ENCODE measurements at regions not wholly inside any gene's neighbourhood (a gene's known extent, or its start where the extent isn't known, plus 50 kb on each side); places are given as distances from the start of the nearest gene placed in this dataset.
"Not testable (repeated sequence)": the region's sequence is repeated elsewhere in the genome, so short reads cannot be mapped to it uniquely, and the experiment has no call there.

- Histone ChIP-seq H3K4me3 (ENCODE audit: insufficient read depth, low read depth, low read length) (no peak overlapping the region), H3K79me2 (ENCODE audit: insufficient read depth, low read length) (no peaks in the 10 kb centered on the region), H3K27ac (ENCODE audit: low read depth, low read length) (no peak overlapping the region), H3K4me1 (ENCODE audit: insufficient read depth, low read length) (no peaks in the 10 kb centered on the region), H3K4me2 (ENCODE audit: low read length) (no peak overlapping the region), H3K36me3 (ENCODE audit: insufficient read depth, low read length) (no peaks in the 10 kb centered on the region), H2AFZ (ENCODE audit: low read depth, low read length) (no peak overlapping the region), H3K9me3 (ENCODE audit: insufficient read depth, low read depth, low read length) (no peaks in the 10 kb centered on the region), H3K27me3 (ENCODE audit: insufficient read depth, low read length) (no peaks in the 10 kb centered on the region), H4K20me1 (ENCODE audit: insufficient read depth, low read length) (no peaks in the 10 kb centered on the region), H3K9ac (ENCODE audit: low read length) (no peak overlapping the region)
- DNase-seq (ENCODE audit: low read depth) (no peak), FAIRE-seq (no peak)
- H3K27me3 Mint-ChIP-seq (ENCODE audit: low read depth, unreplicated experiment): no peaks in the 10 kb centered on the region
- H3K4me3 Mint-ChIP-seq (ENCODE audit: unreplicated experiment): no peak overlapping the region
- no peaks in the 10 kb centered on the region for H3K4me1 Mint-ChIP-seq (ENCODE audit: low read depth, unreplicated experiment)
- no peaks in the 10 kb centered on the region for H3K9me3 Mint-ChIP-seq (ENCODE audit: unreplicated experiment)
- H3K36me3 Mint-ChIP-seq (ENCODE audit: low read depth, unreplicated experiment): no peaks in the 10 kb centered on the region
- H3K27ac Mint-ChIP-seq (ENCODE audit: unreplicated experiment): no peak overlapping the region
- TF ChIP-seq CTCF (IDR thresholded peaks at IDR 0.05; ENCODE audit: insufficient read depth, low read depth, low read length): no peak
- TF ChIP-seq EZH2 (IDR thresholded peaks at IDR 0.05; ENCODE audit: insufficient read depth, low read length): no peak
Observed at GRCh38 chr5:97576956-97577355, 393.9 kb upstream of the RIOK2 start.

- H2AFZ ChIP-seq (ENCODE audit: low read depth, low read length): not testable (repeated sequence)
Observed at GRCh38 chr5:97579977-97580376, 396.9 kb upstream of the RIOK2 start.

GRCh38 chr5:97580746-97581145, 397.7 kb upstream of the RIOK2 start:
- no peak for DNase-seq (ENCODE audit: low read depth)
- no peaks in the 10 kb centered on the region for H3K27me3 ChIP-seq (ENCODE audit: insufficient read depth, low read length)
- H3K9me3 Mint-ChIP-seq (ENCODE audit: unreplicated experiment): no peaks in the 10 kb centered on the region
- no peak overlapping the region for H3K27ac Mint-ChIP-seq (ENCODE audit: unreplicated experiment)
- H3K9me3 ChIP-seq (ENCODE audit: insufficient read depth, low read depth, low read length): no peaks in the 10 kb centered on the region
- H3K4me1 ChIP-seq (ENCODE audit: insufficient read depth, low read length): no peaks in the 10 kb centered on the region
- no peak for FAIRE-seq
- no peaks in the 10 kb centered on the region for H3K27me3 Mint-ChIP-seq (ENCODE audit: low read depth, unreplicated experiment)
- H3K4me3 Mint-ChIP-seq (ENCODE audit: unreplicated experiment): no peak overlapping the region
- no peak overlapping the region for H3K9ac ChIP-seq (ENCODE audit: low read length)
- TF ChIP-seq EZH2 (IDR thresholded peaks at IDR 0.05; ENCODE audit: insufficient read depth, low read length): no peak
- no peak for TF ChIP-seq CTCF (IDR thresholded peaks at IDR 0.05; ENCODE audit: insufficient read depth, low read depth, low read length)
- no peaks in the 10 kb centered on the region for H3K4me1 Mint-ChIP-seq (ENCODE audit: low read depth, unreplicated experiment)
- H3K36me3 ChIP-seq (ENCODE audit: insufficient read depth, low read length): no peaks in the 10 kb centered on the region
- no peak overlapping the region for H3K4me2 ChIP-seq (ENCODE audit: low read length)
- no peaks in the 10 kb centered on the region for H3K79me2 ChIP-seq (ENCODE audit: insufficient read depth, low read length)
- no peak overlapping the region for H2AFZ ChIP-seq (ENCODE audit: low read depth, low read length)
- H4K20me1 ChIP-seq (ENCODE audit: insufficient read depth, low read length): no peaks in the 10 kb centered on the region
- no peak overlapping the region for H3K27ac ChIP-seq (ENCODE audit: low read depth, low read length)
- H3K4me3 ChIP-seq (ENCODE audit: insufficient read depth, low read depth, low read length): no peak overlapping the region
- H3K36me3 Mint-ChIP-seq (ENCODE audit: low read depth, unreplicated experiment): no peaks in the 10 kb centered on the region

More at GRCh38 chr5:97579977-97580376, 396.9 kb upstream of the RIOK2 start:
- not testable (repeated sequence) for H3K79me2 ChIP-seq (ENCODE audit: insufficient read depth, low read length); H3K27ac ChIP-seq (ENCODE audit: low read depth, low read length); FAIRE-seq; H3K4me1 ChIP-seq (ENCODE audit: insufficient read depth, low read length); H3K27me3 Mint-ChIP-seq (ENCODE audit: low read depth, unreplicated experiment); H3K4me3 ChIP-seq (ENCODE audit: insufficient read depth, low read depth, low read length); H3K9ac ChIP-seq (ENCODE audit: low read length); H3K9me3 Mint-ChIP-seq (ENCODE audit: unreplicated experiment); H3K4me2 ChIP-seq (ENCODE audit: low read length); H3K9me3 ChIP-seq (ENCODE audit: insufficient read depth, low read depth, low read length); H3K36me3 Mint-ChIP-seq (ENCODE audit: low read depth, unreplicated experiment); DNase-seq (ENCODE audit: low read depth); H3K4me3 Mint-ChIP-seq (ENCODE audit: unreplicated experiment); H3K36me3 ChIP-seq (ENCODE audit: insufficient read depth, low read length); H3K27me3 ChIP-seq (ENCODE audit: insufficient read depth, low read length); H3K27ac Mint-ChIP-seq (ENCODE audit: unreplicated experiment); H3K4me1 Mint-ChIP-seq (ENCODE audit: low read depth, unreplicated experiment); H4K20me1 ChIP-seq (ENCODE audit: insufficient read depth, low read length)
